ENCODE measurements at regions not wholly inside any gene's neighbourhood (a gene's known extent, or its start where the extent isn't known, plus 50 kb on each side); places are given as distances from the start of the nearest gene placed in this dataset.

DNA sequence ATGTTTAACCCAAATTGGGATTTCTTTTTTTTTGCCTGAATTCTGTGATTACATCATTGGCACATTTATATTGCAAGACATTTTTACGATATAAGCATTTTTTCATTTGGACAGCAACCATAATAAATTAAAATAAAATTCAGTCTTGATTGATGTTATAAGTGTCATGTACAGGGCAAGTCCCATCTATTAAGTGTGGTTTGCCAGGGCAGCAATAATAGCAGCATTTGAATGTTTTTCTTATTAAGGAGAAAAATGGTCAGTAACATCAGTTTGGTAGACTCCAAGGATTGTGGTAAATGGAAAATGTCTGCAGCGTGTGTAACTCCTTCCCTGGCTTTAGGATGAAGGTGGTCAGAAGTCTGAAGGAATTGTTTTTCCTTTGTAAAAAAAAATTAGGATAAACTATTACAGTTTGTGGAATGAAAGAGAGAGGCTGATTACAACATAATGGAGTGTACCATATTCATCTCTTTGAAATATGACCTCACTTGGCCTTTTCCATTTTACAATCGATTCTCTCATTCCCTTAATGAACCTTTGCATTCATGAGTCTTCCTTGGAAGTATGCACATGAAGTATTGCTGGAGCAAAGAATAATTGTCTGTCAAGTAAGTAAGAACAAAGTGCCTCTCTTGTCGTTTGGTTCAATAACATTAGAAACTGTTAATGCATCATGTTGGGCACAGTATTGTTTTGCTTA, 405.4 kb upstream of the THRB start (continued):
- TF ChIP-seq, protein P1, sequence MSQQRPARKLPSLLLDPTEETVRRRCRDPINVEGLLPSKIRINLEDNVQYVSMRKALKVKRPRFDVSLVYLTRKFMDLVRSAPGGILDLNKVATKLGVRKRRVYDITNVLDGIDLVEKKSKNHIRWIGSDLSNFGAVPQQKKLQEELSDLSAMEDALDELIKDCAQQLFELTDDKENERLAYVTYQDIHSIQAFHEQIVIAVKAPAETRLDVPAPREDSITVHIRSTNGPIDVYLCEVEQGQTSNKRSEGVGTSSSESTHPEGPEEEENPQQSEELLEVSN (IDR thresholded peaks at IDR 0.05), result no peak
- TF ChIP-seq SIX5 (IDR thresholded peaks at IDR 0.05; ENCODE audit: low read depth, low read length) (no peak), RNF2 (IDR thresholded peaks at IDR 0.05; ENCODE audit: borderline replicate concordance, low read depth, low read length, missing control alignments, poor library complexity, severe bottlenecking) (no peak), CHD7 (IDR thresholded peaks at IDR 0.05; ENCODE audit: insufficient replicate concordance, low read length) (no peak), BRCA1 (IDR thresholded peaks at IDR 0.05; ENCODE audit: low read depth, low read length) (no peak), EGR1 (IDR thresholded peaks at IDR 0.05; ENCODE audit: borderline replicate concordance, low read depth, low read length) (no peak)
- TF ChIP-seq, protein P2, sequence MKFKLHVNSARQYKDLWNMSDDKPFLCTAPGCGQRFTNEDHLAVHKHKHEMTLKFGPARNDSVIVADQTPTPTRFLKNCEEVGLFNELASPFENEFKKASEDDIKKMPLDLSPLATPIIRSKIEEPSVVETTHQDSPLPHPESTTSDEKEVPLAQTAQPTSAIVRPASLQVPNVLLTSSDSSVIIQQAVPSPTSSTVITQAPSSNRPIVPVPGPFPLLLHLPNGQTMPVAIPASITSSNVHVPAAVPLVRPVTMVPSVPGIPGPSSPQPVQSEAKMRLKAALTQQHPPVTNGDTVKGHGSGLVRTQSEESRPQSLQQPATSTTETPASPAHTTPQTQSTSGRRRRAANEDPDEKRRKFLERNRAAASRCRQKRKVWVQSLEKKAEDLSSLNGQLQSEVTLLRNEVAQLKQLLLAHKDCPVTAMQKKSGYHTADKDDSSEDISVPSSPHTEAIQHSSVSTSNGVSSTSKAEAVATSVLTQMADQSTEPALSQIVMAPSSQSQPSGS (IDR thresholded peaks at IDR 0.05; ENCODE audit: low read length), result no peak

All from H1 (cell line).